ENCODE measurements at regions not wholly inside any gene's neighbourhood (a gene's known extent, or its start where the extent isn't known, plus 50 kb on each side); places are given as distances from the start of the nearest gene placed in this dataset.
A peak's percentile ranks its signal among the peaks of the same experiment; 100 is the strongest.

DNA sequence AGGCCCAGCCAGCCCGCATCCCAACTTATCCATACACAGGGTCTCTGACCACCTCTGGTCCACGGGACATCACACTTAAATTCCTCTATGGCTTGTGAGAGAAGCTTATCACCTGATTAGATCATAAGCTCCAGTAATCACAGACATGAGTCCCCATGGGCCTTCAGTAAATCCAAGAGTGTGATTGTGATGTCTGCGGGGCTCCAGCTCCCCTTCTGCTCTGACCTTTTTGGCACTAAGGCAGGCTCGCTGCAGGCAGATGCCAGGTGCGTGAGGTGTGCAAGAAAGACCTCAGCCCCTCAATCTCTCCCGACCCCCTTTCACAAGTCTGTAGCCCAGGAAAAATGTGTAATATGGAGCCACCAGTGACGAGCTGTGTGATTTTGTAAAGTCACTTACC, 127.6 kb upstream of the DUSP22 start:
- no peak for DNase-seq (ENCODE audit: low spot score)
- TF ChIP-seq, protein P1, sequence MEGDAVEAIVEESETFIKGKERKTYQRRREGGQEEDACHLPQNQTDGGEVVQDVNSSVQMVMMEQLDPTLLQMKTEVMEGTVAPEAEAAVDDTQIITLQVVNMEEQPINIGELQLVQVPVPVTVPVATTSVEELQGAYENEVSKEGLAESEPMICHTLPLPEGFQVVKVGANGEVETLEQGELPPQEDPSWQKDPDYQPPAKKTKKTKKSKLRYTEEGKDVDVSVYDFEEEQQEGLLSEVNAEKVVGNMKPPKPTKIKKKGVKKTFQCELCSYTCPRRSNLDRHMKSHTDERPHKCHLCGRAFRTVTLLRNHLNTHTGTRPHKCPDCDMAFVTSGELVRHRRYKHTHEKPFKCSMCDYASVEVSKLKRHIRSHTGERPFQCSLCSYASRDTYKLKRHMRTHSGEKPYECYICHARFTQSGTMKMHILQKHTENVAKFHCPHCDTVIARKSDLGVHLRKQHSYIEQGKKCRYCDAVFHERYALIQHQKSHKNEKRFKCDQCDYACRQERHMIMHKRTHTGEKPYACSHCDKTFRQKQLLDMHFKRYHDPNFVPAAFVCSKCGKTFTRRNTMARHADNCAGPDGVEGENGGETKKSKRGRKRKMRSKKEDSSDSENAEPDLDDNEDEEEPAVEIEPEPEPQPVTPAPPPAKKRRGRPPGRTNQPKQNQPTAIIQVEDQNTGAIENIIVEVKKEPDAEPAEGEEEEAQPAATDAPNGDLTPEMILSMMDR (IDR thresholded peaks at IDR 0.05; ENCODE audit: borderline replicate concordance, control extremely low read depth, extremely low read depth, insufficient read depth, missing control alignments) = no peak
- in situ Hi-C loops (cut with MboI; ENCODE audit: low sequenced_read_pairs, unreplicated experiment) = no loop called here

DNA sequence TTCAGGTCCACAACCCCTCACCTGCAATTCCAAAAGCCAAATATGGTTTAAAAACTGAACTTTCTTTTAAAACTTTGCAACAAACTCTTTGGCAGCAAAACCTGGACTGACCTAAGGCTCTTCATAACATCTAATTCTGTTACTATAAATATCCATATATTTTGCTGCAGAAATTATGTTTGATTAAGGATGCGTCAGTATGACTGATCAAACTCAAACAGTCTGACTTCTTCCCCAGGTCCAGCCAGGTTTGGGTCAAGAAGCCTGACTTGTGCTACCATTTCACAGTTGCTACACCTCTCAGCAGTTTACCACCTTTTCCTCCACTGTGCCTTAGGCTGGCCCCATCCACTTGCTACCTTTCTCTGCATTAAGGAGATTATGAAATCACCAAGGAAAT, 127.0 kb upstream of the DUSP22 start:
- TF ChIP-seq, protein P1 (IDR thresholded peaks at IDR 0.05; ENCODE audit: borderline replicate concordance, control extremely low read depth, extremely low read depth, insufficient read depth, missing control alignments) = no peak
- DNase-seq (ENCODE audit: low spot score) = no peak
- in situ Hi-C loops (cut with MboI; ENCODE audit: low sequenced_read_pairs, unreplicated experiment) = no loop called here

DNA sequence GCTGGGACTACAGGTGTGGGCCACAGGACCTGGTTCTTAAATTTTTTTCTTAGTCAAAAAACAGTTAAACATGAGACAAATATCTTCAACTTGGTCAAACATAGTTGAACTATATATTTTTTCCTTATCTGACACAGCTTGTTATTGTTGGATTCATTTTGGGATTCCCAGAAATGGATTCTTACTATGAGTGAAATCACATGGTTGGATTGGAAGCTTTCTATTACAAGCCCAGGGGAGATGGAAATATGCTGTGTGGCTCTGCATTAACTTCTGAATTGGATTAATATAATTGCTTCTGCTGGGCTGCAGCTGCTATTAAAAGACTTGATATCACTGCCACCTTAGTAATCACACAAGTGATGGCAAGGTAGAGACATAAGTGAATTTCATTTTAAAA, 126.4 kb upstream of the DUSP22 start:
- no peak for DNase-seq (ENCODE audit: low spot score)
- in situ Hi-C loops (cut with MboI; ENCODE audit: low sequenced_read_pairs, unreplicated experiment) = no loop called here
- TF ChIP-seq, protein P1 (IDR thresholded peaks at IDR 0.05; ENCODE audit: borderline replicate concordance, control extremely low read depth, extremely low read depth, insufficient read depth, missing control alignments) = no peak

DNA sequence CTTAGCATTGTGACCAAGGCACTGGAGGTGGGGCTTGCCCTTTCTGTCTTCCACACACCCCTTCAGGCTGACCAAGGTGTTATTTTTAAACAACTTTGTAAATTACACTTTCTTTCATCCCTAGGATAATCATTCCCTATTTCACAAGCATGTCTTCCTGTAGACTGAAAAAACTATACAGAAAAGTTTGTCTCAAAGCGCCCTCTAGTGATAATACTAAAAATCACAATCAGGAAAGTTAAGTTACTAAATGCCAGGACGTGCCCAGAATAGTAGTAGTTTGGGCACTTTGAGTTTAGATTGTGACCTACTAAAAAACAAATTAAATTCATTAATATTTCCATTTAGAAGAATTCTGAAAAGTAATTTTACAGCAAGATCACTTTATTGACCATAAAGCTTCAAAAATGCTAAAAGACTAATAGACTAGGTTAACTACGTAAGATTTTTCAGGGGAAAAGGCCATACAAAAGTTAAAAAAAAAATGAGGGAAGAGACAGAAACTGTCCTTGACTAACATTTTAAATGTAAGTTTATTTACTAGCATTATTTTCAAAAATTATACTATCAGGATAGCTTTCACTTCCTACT, 123.3 kb upstream of the DUSP22 start:
- DNase-seq (ENCODE audit: low spot score) = peak; percentile 46
- in situ Hi-C loops (cut with MboI; ENCODE audit: low sequenced_read_pairs, unreplicated experiment) = no loop called here
- TF ChIP-seq, protein P1 (IDR thresholded peaks at IDR 0.05; ENCODE audit: borderline replicate concordance, control extremely low read depth, extremely low read depth, insufficient read depth, missing control alignments) = peak; percentile 23

DNA sequence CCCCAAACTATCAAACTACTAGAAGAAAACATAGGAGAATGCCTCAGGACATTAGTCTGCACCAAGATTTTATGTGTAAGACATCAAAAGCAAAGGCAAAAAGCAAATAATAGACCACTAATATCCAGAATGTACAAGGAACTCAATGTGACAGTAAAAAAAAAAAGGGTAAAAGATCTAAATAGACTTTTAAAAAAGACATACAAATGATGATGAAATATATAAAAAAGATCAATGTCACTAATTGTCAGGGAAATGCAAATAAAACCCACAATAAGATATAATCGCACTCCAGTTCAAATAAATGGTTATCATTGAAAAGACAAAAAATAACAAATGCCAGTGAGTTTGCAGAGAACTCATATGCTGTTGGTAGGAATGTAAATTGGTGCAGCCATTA, 118.3 kb upstream of the DUSP22 start:
- in situ Hi-C loops (cut with MboI; ENCODE audit: low sequenced_read_pairs, unreplicated experiment) = no loop called here

DNA sequence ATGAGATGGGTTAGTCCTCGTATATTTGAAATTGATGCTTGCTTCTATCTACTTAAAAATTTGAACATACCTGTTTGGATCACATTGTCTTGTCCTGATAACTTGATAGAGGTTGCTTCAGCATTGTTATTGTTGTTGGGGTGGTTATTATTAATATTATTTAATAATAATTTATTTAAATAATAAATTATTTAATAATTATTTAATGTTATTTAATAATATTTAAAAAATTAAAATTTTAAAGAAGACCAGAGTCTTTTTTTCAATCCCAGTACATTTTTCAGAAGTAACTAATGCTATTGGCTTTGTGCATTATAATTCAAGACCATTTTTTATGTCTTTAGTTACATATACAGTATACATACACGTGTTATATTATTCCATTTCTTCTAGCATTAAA, 116.6 kb upstream of the DUSP22 start:
- in situ Hi-C loops (cut with MboI; ENCODE audit: low sequenced_read_pairs, unreplicated experiment) = no loop called here
- TF ChIP-seq, protein P1 (IDR thresholded peaks at IDR 0.05; ENCODE audit: borderline replicate concordance, control extremely low read depth, extremely low read depth, insufficient read depth, missing control alignments) = no peak
- no peak for DNase-seq (ENCODE audit: low spot score)

More for the DNA sequence above, 118.3 kb upstream of the DUSP22 start:
- TF ChIP-seq, protein P1 (IDR thresholded peaks at IDR 0.05; ENCODE audit: borderline replicate concordance, control extremely low read depth, extremely low read depth, insufficient read depth, missing control alignments) = no peak
- DNase-seq (ENCODE audit: low spot score) = no peak

All from GM13976 (cell line).